HG02870 (cell line): ENCODE measurements at regions not wholly inside any gene's neighbourhood (a gene's known extent, or its start where the extent isn't known, plus 50 kb on each side); places are given as distances from the start of the nearest gene placed in this dataset.
"Not testable (repeated sequence)": the region's sequence is repeated elsewhere in the genome, so short reads cannot be mapped to it uniquely, and the experiment has no call there.

Experiments used
- ATAC-seq: cut with Tn5 transposase; IDR thresholded peaks from one replicate; pipeline ENCODE4 v1.9.1; 2021; ENCODE audit warnings: mild to moderate bottlenecking, moderate library complexity; ENCODE audit not compliant: unreplicated experiment

GRCh38 chr7:149992366-149992765, 118.6 kb downstream of the ATP6V0E2 start:
- not testable (repeated sequence) for ATAC-seq

- not testable (repeated sequence) for ATAC-seq
Observed at GRCh38 chr7:149995369-149996026, 121.7 kb downstream of the ATP6V0E2 start.

- ATAC-seq = not testable (repeated sequence)
Observed at GRCh38 chr7:150000780-150001599, 127.2 kb downstream of the ATP6V0E2 start.

GRCh38 chr7:150003304-150003810, 129.6 kb downstream of the ATP6V0E2 start:
- ATAC-seq = no peak

GRCh38 chr7:150003973-150004372, 130.2 kb downstream of the ATP6V0E2 start:
- not testable (repeated sequence) for ATAC-seq

GRCh38 chr7:150004843-150005242, 131.1 kb downstream of the ATP6V0E2 start:
- not testable (repeated sequence) for ATAC-seq

- ATAC-seq = not testable (repeated sequence)
Observed at GRCh38 chr7:150009620-150010303, 136.0 kb downstream of the ATP6V0E2 start.

GRCh38 chr7:150016651-150017189, 143.0 kb downstream of the ATP6V0E2 start:
- ATAC-seq = not testable (repeated sequence)

- not testable (repeated sequence) for ATAC-seq
Observed at GRCh38 chr7:150020210-150020609, 146.4 kb downstream of the ATP6V0E2 start.

- not testable (repeated sequence) for ATAC-seq
Observed at GRCh38 chr7:150024550-150025490, 151.1 kb downstream of the ATP6V0E2 start.

- ATAC-seq = not testable (repeated sequence)
Observed at GRCh38 chr7:150025802-150026201, 152.0 kb downstream of the ATP6V0E2 start.

GRCh38 chr7:150028344-150029012, 154.7 kb downstream of the ATP6V0E2 start:
- ATAC-seq = not testable (repeated sequence)

GRCh38 chr7:150029013-150029389, 155.2 kb downstream of the ATP6V0E2 start:
- ATAC-seq = not testable (repeated sequence)

GRCh38 chr7:150031733-150032132, 158.0 kb downstream of the ATP6V0E2 start:
- not testable (repeated sequence) for ATAC-seq

- not testable (repeated sequence) for ATAC-seq
Observed at GRCh38 chr7:150033711-150034110, 159.9 kb downstream of the ATP6V0E2 start.

- not testable (repeated sequence) for ATAC-seq
Observed at GRCh38 chr7:150035769-150036168, 162.0 kb downstream of the ATP6V0E2 start.

- not testable (repeated sequence) for ATAC-seq
Observed at GRCh38 chr7:150039061-150039460, 165.3 kb downstream of the ATP6V0E2 start.

GRCh38 chr7:150042281-150042680, 168.5 kb downstream of the ATP6V0E2 start:
- not testable (repeated sequence) for ATAC-seq

GRCh38 chr7:150044771-150045170, 171.0 kb downstream of the ATP6V0E2 start:
- not testable (repeated sequence) for ATAC-seq
